HG02840 (cell line): ENCODE measurements at regions not wholly inside any gene's neighbourhood (a gene's known extent, or its start where the extent isn't known, plus 50 kb on each side); places are given as distances from the start of the nearest gene placed in this dataset.
"Not testable (repeated sequence)": the region's sequence is repeated elsewhere in the genome, so short reads cannot be mapped to it uniquely, and the experiment has no call there.

Experiments
- ATAC-seq: cut with Tn5 transposase; IDR thresholded peaks from one replicate; pipeline ENCODE4 v1.9.1; 2021; ENCODE audit warnings: mild to moderate bottlenecking, moderate library complexity, moderate number of reproducible peaks; ENCODE audit not compliant: unreplicated experiment, low FRiP score

GRCh38 chr6:139954463-139955071 is 580.1 kb upstream of the CITED2 start:
- no peak for ATAC-seq

GRCh38 chr6:139953780-139954179 is 579.3 kb upstream of the CITED2 start:
- not testable (repeated sequence) for ATAC-seq

GRCh38 chr6:139951172-139951571 is 576.7 kb upstream of the CITED2 start:
- ATAC-seq: no peak

GRCh38 chr6:139944976-139945375 is 570.5 kb upstream of the CITED2 start:
- no peak for ATAC-seq

GRCh38 chr6:139944131-139944530 is 569.7 kb upstream of the CITED2 start:
- no peak for ATAC-seq

GRCh38 chr6:139943391-139943790 is 568.9 kb upstream of the CITED2 start:
- no peak for ATAC-seq

- ATAC-seq: no peak
These were observed 567.9 kb upstream of the CITED2 start for GRCh38 chr6:139942331-139942730.

- ATAC-seq: no peak
These were observed 567.4 kb upstream of the CITED2 start for GRCh38 chr6:139941826-139942225.

- ATAC-seq: peak; percentile 89
These were observed 566.6 kb upstream of the CITED2 start for GRCh38 chr6:139940741-139941729.

GRCh38 chr6:139939189-139939979 is 564.9 kb upstream of the CITED2 start:
- ATAC-seq: no peak

GRCh38 chr6:139932671-139933070 is 558.2 kb upstream of the CITED2 start:
- ATAC-seq: no peak

- no peak for ATAC-seq
These were observed 557.3 kb upstream of the CITED2 start for GRCh38 chr6:139931747-139932146.

- no peak for ATAC-seq
These were observed 553.4 kb upstream of the CITED2 start for GRCh38 chr6:139927742-139928305.

- ATAC-seq: no peak
These were observed 552.8 kb upstream of the CITED2 start for GRCh38 chr6:139927236-139927635.

- no peak for ATAC-seq
These were observed 552.3 kb upstream of the CITED2 start for GRCh38 chr6:139926711-139927110.

GRCh38 chr6:139925894-139926641 is 551.6 kb upstream of the CITED2 start:
- ATAC-seq: no peak

- ATAC-seq: no peak
These were observed 549.6 kb upstream of the CITED2 start for GRCh38 chr6:139923964-139924475.

GRCh38 chr6:139922236-139922635 is 547.8 kb upstream of the CITED2 start:
- ATAC-seq: no peak

GRCh38 chr6:139920776-139921100 is 546.3 kb upstream of the CITED2 start:
- no peak for ATAC-seq
